Liver (tissue), 8 donors: ENCODE measurements at regions not wholly inside any gene's neighbourhood (a gene's known extent, or its start where the extent isn't known, plus 50 kb on each side); places are given as distances from the start of the nearest gene placed in this dataset.

ENCODE experiments used
- DNase-seq: peaks from one replicate; pipeline ENCODE4 v3.0.0-alpha.2; 2017; ENCODE audit warnings: low spot score
- H3K27ac ChIP-seq, 2 donors: one replicate each; pipeline ENCODE4 v1.7.0; 2013; ENCODE audit warnings: inconsistent platforms in 2 of 2, low read length in 2 of 2, control low read depth in 1 of 2, low read depth in 1 of 2, mild to moderate bottlenecking in 1 of 2
- H3K27me3 ChIP-seq, 4 donors: one replicate each; pipeline versions ENCODE4 v1.6.1 to v1.7.0; 2013; ENCODE audit warnings: low read length in 3 of 4, inconsistent platforms in 1 of 4, mild to moderate bottlenecking in 1 of 4, moderate library complexity in 1 of 4; ENCODE audit not compliant: control insufficient read depth in 4 of 4, insufficient read depth in 4 of 4
- H3K36me3 ChIP-seq, 4 donors: one replicate each; pipeline versions ENCODE4 v1.6.1 to v1.7.0; 2013; ENCODE audit warnings: low read length in 3 of 4, mild to moderate bottlenecking in 3 of 4, low read depth in 1 of 4, moderate library complexity in 1 of 4; ENCODE audit not compliant: control insufficient read depth in 4 of 4, insufficient read depth in 3 of 4
- H3K4me1 ChIP-seq, 4 donors: one replicate each; pipeline versions ENCODE4 v1.6.1 to v1.7.0; 2013; ENCODE audit warnings: low read length in 3 of 4, mild to moderate bottlenecking in 3 of 4, moderate library complexity in 1 of 4; ENCODE audit not compliant: control insufficient read depth in 4 of 4, insufficient read depth in 4 of 4
- H3K4me3 ChIP-seq, 3 donors: one replicate each; pipeline versions ENCODE4 v1.6.1 to v1.7.0; 2013; ENCODE audit warnings: low read length in 3 of 3, control low read depth in 1 of 3, low read depth in 1 of 3, mild to moderate bottlenecking in 1 of 3
- H3K9ac ChIP-seq, 2 donors: one replicate each; pipeline ENCODE4 v1.7.0; 2013; ENCODE audit warnings: low read length in 2 of 2, mild to moderate bottlenecking in 2 of 2, moderate library complexity in 2 of 2, control low read depth in 1 of 2, low read depth in 1 of 2
- H3K9me3 ChIP-seq, 4 donors: one replicate each; pipeline versions ENCODE4 v1.6.1 to v1.7.0; 2013; ENCODE audit warnings: low read length in 3 of 4; ENCODE audit not compliant: control insufficient read depth in 4 of 4
- CTCF ChIP-seq: fragments of 150-350 bp; IDR thresholded peaks from 2 replicates; pipeline ENCODE4 v1.5.1; 2017; ENCODE audit warnings: improper control_type of control experiment, low read depth, low read length; ENCODE audit not compliant: missing input control
- EGR1 ChIP-seq, 2 donors: IDR thresholded peaks; 2 replicates each; pipeline ENCODE4 v1.6.1; 2016 to 2018; ENCODE audit warnings: antibody characterized with exemption in 2 of 2, low read depth in 2 of 2
- FOXA1 ChIP-seq: IDR thresholded peaks from 2 replicates; pipeline ENCODE4 v1.6.1; 2016; ENCODE audit warnings: antibody characterized with exemption
- FOXA2 ChIP-seq: IDR thresholded peaks from 2 replicates; pipeline ENCODE4 v1.6.1; 2016; ENCODE audit warnings: antibody characterized with exemption
- HNF4A ChIP-seq, 2 donors: conservative IDR thresholded peaks; 2 replicates each; pipeline ENCODE4 v1.6.1; 2016; ENCODE audit warnings: antibody characterized with exemption in 2 of 2, mild to moderate bottlenecking in 2 of 2
- HNF4G ChIP-seq: IDR thresholded peaks from 2 replicates; pipeline ENCODE4 v1.6.1; 2016; ENCODE audit warnings: antibody characterized with exemption
- JUND ChIP-seq, 2 donors: IDR thresholded peaks; 2 replicates each; pipeline ENCODE4 v1.6.1; 2016; ENCODE audit warnings: antibody characterized with exemption in 2 of 2
- MAX ChIP-seq: IDR thresholded peaks from 2 replicates; pipeline ENCODE4 v1.6.1; 2016; ENCODE audit warnings: antibody characterized with exemption
- NR2F2 ChIP-seq: IDR thresholded peaks from 2 replicates; pipeline ENCODE4 v1.6.1; 2016; ENCODE audit warnings: antibody characterized with exemption
- RAD21 ChIP-seq, 2 donors: IDR thresholded peaks; 2 replicates each; pipeline ENCODE4 v1.6.1; 2016; ENCODE audit warnings: antibody characterized with exemption in 2 of 2, mild to moderate bottlenecking in 2 of 2
- REST ChIP-seq: IDR thresholded peaks from 2 replicates; pipeline ENCODE4 v1.6.1; 2016; ENCODE audit warnings: antibody characterized with exemption, mild to moderate bottlenecking
- RXRA ChIP-seq, 2 donors: IDR thresholded peaks; 2 replicates each; pipeline ENCODE4 v1.6.1; 2017 to 2018; ENCODE audit warnings: antibody characterized with exemption in 2 of 2, mild to moderate bottlenecking in 1 of 2
- SP1 ChIP-seq: IDR thresholded peaks from 2 replicates; pipeline ENCODE4 v1.6.1; 2018; ENCODE audit warnings: antibody characterized with exemption, mild to moderate bottlenecking
- TAF1 ChIP-seq: conservative IDR thresholded peaks from 2 replicates; pipeline ENCODE4 v1.6.1; 2016; ENCODE audit warnings: antibody characterized with exemption, mild to moderate bottlenecking
- YY1 ChIP-seq: IDR thresholded peaks from 2 replicates; pipeline ENCODE4 v1.6.1; 2016; ENCODE audit warnings: antibody characterized with exemption, mild to moderate bottlenecking
- ZBTB33 ChIP-seq: IDR thresholded peaks from 2 replicates; pipeline ENCODE4 v1.6.1; 2016; ENCODE audit warnings: antibody characterized with exemption
- WGBS: extraction: QIAGEN DNeasy Blood & Tissue Kit; methylation state at CpG from one replicate; pipeline ENCODE4 v1.1.7; 2013; 5-methylcytosine and 5-hydroxymethylcytosine counted together
- donor health status: healthy.
- donor health status: healthy.
- donor health status: healthy.
- donor health status: healthy.
- donor health status: healthy.

- TF ChIP-seq MAX (no peak), ZBTB33 (no peak), FOXA2 (no peak), HNF4A (conservative IDR thresholded peaks at IDR 0.05) (no peak), JUND (IDR thresholded peaks at IDR 0.05) (no peak)
Measured at GRCh38 chr3:117139681-117140080, 430.1 kb downstream of the TUSC7 start (continued).

- Histone ChIP-seq H3K9ac (no peak overlapping the region), H3K27ac (no peak overlapping the region), H3K4me3 (no peak overlapping the region), H3K4me1 (peaks cover 0 to 4% (median 2%) of the 10 kb centered on the region in 4 donors), H3K27me3 (no peaks in the 10 kb centered on the region), H3K9me3 (no peaks in the 10 kb centered on the region), H3K36me3 (no peaks in the 10 kb centered on the region)
- no peak for DNase-seq
- TF ChIP-seq RXRA (IDR thresholded peaks at IDR 0.05) (no peak), REST (no peak), JUND (IDR thresholded peaks at IDR 0.05) (no peak), CTCF (no peak), NR2F2 (no peak), RAD21 (IDR thresholded peaks at IDR 0.05) (no peak), MAX (no peak), HNF4G (no peak), EGR1 (IDR thresholded peaks at IDR 0.05; ENCODE audit: low read depth in 2 of 2) (no peak)
Measured at GRCh38 chr3:117141812-117142211, 432.2 kb downstream of the TUSC7 start.

GRCh38 chr3:117144853-117145252, 435.3 kb downstream of the TUSC7 start:
- Histone ChIP-seq H3K9me3 (no peaks in the 10 kb centered on the region), H3K4me3 (no peak overlapping the region), H3K4me1 (no peaks in the 10 kb centered on the region), H3K9ac (no peak overlapping the region), H3K36me3 (no peaks in the 10 kb centered on the region), H3K27me3 (no peaks in the 10 kb centered on the region), H3K27ac (no peak overlapping the region)
- WGBS = 65% methylated on average over 5 of the region's 5 CpGs
- no peak for DNase-seq
- TF ChIP-seq JUND (IDR thresholded peaks at IDR 0.05) (no peak), SP1 (no peak), FOXA1 (no peak), RXRA (IDR thresholded peaks at IDR 0.05) (no peak), CTCF (no peak), FOXA2 (no peak), RAD21 (IDR thresholded peaks at IDR 0.05) (no peak), ZBTB33 (no peak), HNF4G (no peak), YY1 (no peak), TAF1 (no peak), NR2F2 (no peak), HNF4A (conservative IDR thresholded peaks at IDR 0.05) (no peak)
